GM23338 (cell line): ENCODE measurements at regions not wholly inside any gene's neighbourhood (a gene's known extent, or its start where the extent isn't known, plus 50 kb on each side); places are given as distances from the start of the nearest gene placed in this dataset.

Source experiments
- CREB1 ChIP-seq: fragments of 250-450 bp; sonication (Bioruptor Pico); IDR thresholded peaks from 2 replicates; pipeline ENCODE4 v1.5.0; 2020; ENCODE audit warnings: low read depth, mild to moderate bottlenecking, moderate library complexity
- EZH2 ChIP-seq: fragments of 200-600 bp; sonication (generic); IDR thresholded peaks from one replicate; pipeline ENCODE4 v1.8.0; 2017; ENCODE audit warnings: antibody characterized with exemption, mild to moderate bottlenecking, low read depth; ENCODE audit not compliant: unreplicated experiment
- EZH2phosphoT487 ChIP-seq: fragments of 200-600 bp; sonication (generic); IDR thresholded peaks from one replicate; pipeline ENCODE4 v1.8.1; 2018; ENCODE audit warnings: antibody characterized with exemption; ENCODE audit not compliant: unreplicated experiment
- NANOG ChIP-seq: IDR thresholded peaks from 2 replicates; pipeline ENCODE4 v1.6.1; 2016; ENCODE audit warnings: antibody characterized with exemption, borderline replicate concordance
- POLR2AphosphoS5 ChIP-seq: IDR thresholded peaks from 2 replicates; pipeline ENCODE4 v1.6.1; 2016; ENCODE audit warnings: antibody characterized with exemption, low read depth
- ZNF331 ChIP-seq: fragments of 250-450 bp; sonication (Bioruptor Pico); IDR thresholded peaks from 2 replicates; pipeline ENCODE4 v1.5.0; 2020; ENCODE audit warnings: low read depth, mild to moderate bottlenecking, moderate library complexity
- TF ChIP-seq, protein P1 (sequence below), 2 experiments: fragments of 200-600 bp in 1 of 2; sonication (generic) in 1 of 2; conservative IDR thresholded peaks; 2 replicates each; pipeline versions ENCODE4 v1.5.1 to v1.6.1; 2016 to 2017; ENCODE audit warnings: antibody characterized with exemption in 2 of 2, low read depth in 2 of 2, mild to moderate bottlenecking in 2 of 2, moderate library complexity in 1 of 2
- TF ChIP-seq, protein P2 (sequence below): IDR thresholded peaks from one replicate; pipeline ENCODE4 v1.6.1; 2018; ENCODE audit warnings: antibody characterized with exemption; ENCODE audit not compliant: unreplicated experiment

DNA sequence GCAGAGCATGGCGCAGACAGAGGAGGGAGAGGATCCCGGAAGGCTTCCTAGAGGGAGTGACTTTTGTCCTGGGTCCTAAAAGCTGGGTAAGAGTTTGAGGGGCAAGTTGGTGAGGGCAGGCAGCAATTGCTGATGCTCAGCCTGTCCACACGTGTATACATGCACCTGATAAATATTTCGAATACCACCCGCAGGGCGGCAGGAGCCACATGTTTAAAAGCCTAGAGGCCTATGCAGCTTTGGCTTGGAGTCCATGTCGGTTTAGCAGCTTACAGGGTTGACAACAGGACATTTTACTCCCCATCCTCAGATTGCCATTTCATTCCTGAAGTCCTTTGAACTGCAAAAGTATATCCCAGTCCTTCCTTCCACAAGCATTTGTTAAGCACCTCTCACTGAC is 99.1 kb downstream of the KATNIP start:
- TF ChIP-seq, protein P1, sequence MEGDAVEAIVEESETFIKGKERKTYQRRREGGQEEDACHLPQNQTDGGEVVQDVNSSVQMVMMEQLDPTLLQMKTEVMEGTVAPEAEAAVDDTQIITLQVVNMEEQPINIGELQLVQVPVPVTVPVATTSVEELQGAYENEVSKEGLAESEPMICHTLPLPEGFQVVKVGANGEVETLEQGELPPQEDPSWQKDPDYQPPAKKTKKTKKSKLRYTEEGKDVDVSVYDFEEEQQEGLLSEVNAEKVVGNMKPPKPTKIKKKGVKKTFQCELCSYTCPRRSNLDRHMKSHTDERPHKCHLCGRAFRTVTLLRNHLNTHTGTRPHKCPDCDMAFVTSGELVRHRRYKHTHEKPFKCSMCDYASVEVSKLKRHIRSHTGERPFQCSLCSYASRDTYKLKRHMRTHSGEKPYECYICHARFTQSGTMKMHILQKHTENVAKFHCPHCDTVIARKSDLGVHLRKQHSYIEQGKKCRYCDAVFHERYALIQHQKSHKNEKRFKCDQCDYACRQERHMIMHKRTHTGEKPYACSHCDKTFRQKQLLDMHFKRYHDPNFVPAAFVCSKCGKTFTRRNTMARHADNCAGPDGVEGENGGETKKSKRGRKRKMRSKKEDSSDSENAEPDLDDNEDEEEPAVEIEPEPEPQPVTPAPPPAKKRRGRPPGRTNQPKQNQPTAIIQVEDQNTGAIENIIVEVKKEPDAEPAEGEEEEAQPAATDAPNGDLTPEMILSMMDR (conservative IDR thresholded peaks at IDR 0.05; ENCODE audit: low read depth in 2 of 2): no peak
- TF ChIP-seq EZH2 (no peak), CREB1 (no peak), POLR2AphosphoS5 (no peak), ZNF331 (no peak), NANOG (no peak), EZH2phosphoT487 (no peak)
- TF ChIP-seq, protein P2, sequence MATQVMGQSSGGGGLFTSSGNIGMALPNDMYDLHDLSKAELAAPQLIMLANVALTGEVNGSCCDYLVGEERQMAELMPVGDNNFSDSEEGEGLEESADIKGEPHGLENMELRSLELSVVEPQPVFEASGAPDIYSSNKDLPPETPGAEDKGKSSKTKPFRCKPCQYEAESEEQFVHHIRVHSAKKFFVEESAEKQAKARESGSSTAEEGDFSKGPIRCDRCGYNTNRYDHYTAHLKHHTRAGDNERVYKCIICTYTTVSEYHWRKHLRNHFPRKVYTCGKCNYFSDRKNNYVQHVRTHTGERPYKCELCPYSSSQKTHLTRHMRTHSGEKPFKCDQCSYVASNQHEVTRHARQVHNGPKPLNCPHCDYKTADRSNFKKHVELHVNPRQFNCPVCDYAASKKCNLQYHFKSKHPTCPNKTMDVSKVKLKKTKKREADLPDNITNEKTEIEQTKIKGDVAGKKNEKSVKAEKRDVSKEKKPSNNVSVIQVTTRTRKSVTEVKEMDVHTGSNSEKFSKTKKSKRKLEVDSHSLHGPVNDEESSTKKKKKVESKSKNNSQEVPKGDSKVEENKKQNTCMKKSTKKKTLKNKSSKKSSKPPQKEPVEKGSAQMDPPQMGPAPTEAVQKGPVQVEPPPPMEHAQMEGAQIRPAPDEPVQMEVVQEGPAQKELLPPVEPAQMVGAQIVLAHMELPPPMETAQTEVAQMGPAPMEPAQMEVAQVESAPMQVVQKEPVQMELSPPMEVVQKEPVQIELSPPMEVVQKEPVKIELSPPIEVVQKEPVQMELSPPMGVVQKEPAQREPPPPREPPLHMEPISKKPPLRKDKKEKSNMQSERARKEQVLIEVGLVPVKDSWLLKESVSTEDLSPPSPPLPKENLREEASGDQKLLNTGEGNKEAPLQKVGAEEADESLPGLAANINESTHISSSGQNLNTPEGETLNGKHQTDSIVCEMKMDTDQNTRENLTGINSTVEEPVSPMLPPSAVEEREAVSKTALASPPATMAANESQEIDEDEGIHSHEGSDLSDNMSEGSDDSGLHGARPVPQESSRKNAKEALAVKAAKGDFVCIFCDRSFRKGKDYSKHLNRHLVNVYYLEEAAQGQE: no peak
